ENCODE measurements at regions not wholly inside any gene's neighbourhood (a gene's known extent, or its start where the extent isn't known, plus 50 kb on each side); places are given as distances from the start of the nearest gene placed in this dataset.

- no peak overlapping the region for H3K27ac ChIP-seq (ENCODE audit: low read depth, low read length)
- no peak overlapping the region for H3K4me3 ChIP-seq (ENCODE audit: low read depth, low read length)
- H3K27me3 ChIP-seq (ENCODE audit: insufficient read depth, low read length), result no peaks in the 10 kb centered on the region
- no peaks in the 10 kb centered on the region for H3K36me3 ChIP-seq (ENCODE audit: insufficient read depth, low read length)
- H3K79me2 ChIP-seq (ENCODE audit: control insufficient read depth, insufficient read depth, low read length, unreplicated experiment), result no peaks in the 10 kb centered on the region
- peaks cover 2% of the 10 kb centered on the region for H3K4me1 ChIP-seq (ENCODE audit: control insufficient read depth, insufficient read depth, low read length, unreplicated experiment)
- no peak overlapping the region for H2AFZ ChIP-seq (ENCODE audit: low read length, unreplicated experiment)
Observed at GRCh38 chr1:99535470-99536164, 110.3 kb upstream of the PALMD start.

DNA sequence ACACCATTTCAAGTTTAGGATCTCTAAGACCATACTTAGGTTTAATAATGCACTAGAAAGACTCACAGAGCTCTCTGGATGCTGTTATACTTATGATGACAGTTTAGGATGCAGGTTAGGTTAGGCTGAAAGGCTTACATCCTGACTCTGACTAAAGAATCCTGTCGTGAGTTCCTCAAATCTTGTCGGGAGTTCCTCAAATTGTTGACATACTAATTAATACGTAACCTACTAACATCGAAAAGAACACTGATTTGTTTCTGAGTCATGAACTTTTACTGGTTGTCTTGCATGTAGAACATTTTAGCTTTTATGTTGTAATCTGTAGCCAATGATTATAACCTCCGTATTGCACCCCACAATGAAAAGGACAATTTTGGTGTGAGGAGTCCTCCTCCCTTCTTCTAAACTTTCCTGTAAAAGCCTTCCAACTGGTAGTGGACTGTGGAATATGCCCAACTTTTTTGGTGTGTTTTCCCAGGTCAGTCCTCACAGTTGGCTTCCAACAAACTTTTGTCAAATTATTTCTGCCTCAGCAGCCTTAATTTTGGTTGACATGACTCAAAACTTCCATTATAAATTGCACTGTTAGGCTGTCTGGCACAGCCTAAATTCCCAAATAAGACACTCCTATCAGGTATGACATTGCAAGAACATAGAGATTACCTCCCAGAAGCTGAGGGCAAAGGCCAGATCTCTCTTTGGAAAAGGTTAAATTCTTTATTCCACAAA, 107.9 kb upstream of the PALMD start:
- H3K27me3 ChIP-seq (ENCODE audit: insufficient read depth, low read length), result no peaks in the 10 kb centered on the region
- H2AFZ ChIP-seq (ENCODE audit: low read length, unreplicated experiment), result no peak overlapping the region
- H3K79me2 ChIP-seq (ENCODE audit: control insufficient read depth, insufficient read depth, low read length, unreplicated experiment), result no peaks in the 10 kb centered on the region
- H3K27ac ChIP-seq (ENCODE audit: low read depth, low read length), result no peak overlapping the region
- no peak overlapping the region for H3K4me3 ChIP-seq (ENCODE audit: low read depth, low read length)
- H3K36me3 ChIP-seq (ENCODE audit: insufficient read depth, low read length), result no peaks in the 10 kb centered on the region
- H3K4me1 ChIP-seq (ENCODE audit: control insufficient read depth, insufficient read depth, low read length, unreplicated experiment), result peaks cover 3% of the 10 kb centered on the region

GRCh38 chr1:99538618-99538956, 107.3 kb upstream of the PALMD start:
- H3K4me3 ChIP-seq (ENCODE audit: low read depth, low read length), result no peak overlapping the region
- no peaks in the 10 kb centered on the region for H3K36me3 ChIP-seq (ENCODE audit: insufficient read depth, low read length)
- peaks cover 3% of the 10 kb centered on the region for H3K4me1 ChIP-seq (ENCODE audit: control insufficient read depth, insufficient read depth, low read length, unreplicated experiment)
- no peak overlapping the region for H2AFZ ChIP-seq (ENCODE audit: low read length, unreplicated experiment)
- H3K27me3 ChIP-seq (ENCODE audit: insufficient read depth, low read length), result no peaks in the 10 kb centered on the region
- no peak overlapping the region for H3K27ac ChIP-seq (ENCODE audit: low read depth, low read length)
- no peaks in the 10 kb centered on the region for H3K79me2 ChIP-seq (ENCODE audit: control insufficient read depth, insufficient read depth, low read length, unreplicated experiment)

- no peak overlapping the region for H2AFZ ChIP-seq (ENCODE audit: low read length, unreplicated experiment)
- no peaks in the 10 kb centered on the region for H3K27me3 ChIP-seq (ENCODE audit: insufficient read depth, low read length)
Observed at GRCh38 chr1:99539131-99539530, 106.8 kb upstream of the PALMD start.

DNA sequence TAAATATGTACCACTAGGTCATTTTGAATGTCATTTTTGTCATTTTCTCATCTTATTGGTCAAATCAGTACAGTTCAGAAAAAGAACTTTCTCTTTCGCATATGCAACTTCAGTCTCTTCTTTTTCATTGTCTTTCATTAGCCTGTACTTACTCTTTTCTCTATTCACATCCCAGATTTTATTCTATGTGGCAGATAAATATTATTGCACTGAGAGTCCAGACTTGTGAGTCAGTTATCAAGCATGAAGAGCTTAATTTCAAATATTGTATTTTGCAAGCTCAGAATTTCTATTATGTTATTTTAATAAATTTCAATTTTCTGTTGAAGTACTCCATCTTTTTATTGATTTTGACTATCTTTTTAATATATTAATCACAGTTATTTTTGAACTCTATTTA, 105.2 kb upstream of the PALMD start:
- Histone ChIP-seq H3K27me3 (ENCODE audit: insufficient read depth, low read length) (no peaks in the 10 kb centered on the region), H3K4me3 (ENCODE audit: low read depth, low read length) (no peak overlapping the region), H3K79me2 (ENCODE audit: control insufficient read depth, insufficient read depth, low read length, unreplicated experiment) (no peaks in the 10 kb centered on the region), H2AFZ (ENCODE audit: low read length, unreplicated experiment) (no peak overlapping the region), H3K36me3 (ENCODE audit: insufficient read depth, low read length) (no peaks in the 10 kb centered on the region), H3K27ac (ENCODE audit: low read depth, low read length) (no peak overlapping the region), H3K4me1 (ENCODE audit: control insufficient read depth, insufficient read depth, low read length, unreplicated experiment) (peaks cover 11% of the 10 kb centered on the region)

More at GRCh38 chr1:99539131-99539530, 106.8 kb upstream of the PALMD start:
- no peak overlapping the region for H3K4me3 ChIP-seq (ENCODE audit: low read depth, low read length)
- peaks cover 4% of the 10 kb centered on the region for H3K4me1 ChIP-seq (ENCODE audit: control insufficient read depth, insufficient read depth, low read length, unreplicated experiment)
- no peaks in the 10 kb centered on the region for H3K79me2 ChIP-seq (ENCODE audit: control insufficient read depth, insufficient read depth, low read length, unreplicated experiment)
- no peak overlapping the region for H3K27ac ChIP-seq (ENCODE audit: low read depth, low read length)
- H3K36me3 ChIP-seq (ENCODE audit: insufficient read depth, low read length), result no peaks in the 10 kb centered on the region

DNA sequence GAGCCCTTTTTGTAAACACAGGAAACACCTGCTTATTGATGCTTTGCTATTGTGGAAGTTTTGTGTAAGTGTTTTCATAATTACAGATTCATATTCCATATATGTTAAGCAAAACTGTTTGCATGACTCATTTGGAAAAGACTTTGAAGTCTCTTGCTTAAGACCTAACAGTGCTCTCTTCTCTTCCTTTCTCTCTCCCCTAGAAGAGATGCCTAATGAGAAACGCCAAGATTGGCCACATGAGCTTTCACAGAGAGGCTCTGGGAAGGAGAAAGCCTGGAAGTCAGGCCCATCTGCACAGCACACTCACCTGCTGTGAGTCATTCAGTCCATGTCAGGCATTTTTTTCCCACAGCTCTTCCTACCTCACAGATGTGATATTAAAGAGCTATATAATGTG, 101.6 kb upstream of the PALMD start:
- H3K4me3 ChIP-seq (ENCODE audit: low read depth, low read length), result no peak overlapping the region
- H3K79me2 ChIP-seq (ENCODE audit: control insufficient read depth, insufficient read depth, low read length, unreplicated experiment), result no peaks in the 10 kb centered on the region

DNA sequence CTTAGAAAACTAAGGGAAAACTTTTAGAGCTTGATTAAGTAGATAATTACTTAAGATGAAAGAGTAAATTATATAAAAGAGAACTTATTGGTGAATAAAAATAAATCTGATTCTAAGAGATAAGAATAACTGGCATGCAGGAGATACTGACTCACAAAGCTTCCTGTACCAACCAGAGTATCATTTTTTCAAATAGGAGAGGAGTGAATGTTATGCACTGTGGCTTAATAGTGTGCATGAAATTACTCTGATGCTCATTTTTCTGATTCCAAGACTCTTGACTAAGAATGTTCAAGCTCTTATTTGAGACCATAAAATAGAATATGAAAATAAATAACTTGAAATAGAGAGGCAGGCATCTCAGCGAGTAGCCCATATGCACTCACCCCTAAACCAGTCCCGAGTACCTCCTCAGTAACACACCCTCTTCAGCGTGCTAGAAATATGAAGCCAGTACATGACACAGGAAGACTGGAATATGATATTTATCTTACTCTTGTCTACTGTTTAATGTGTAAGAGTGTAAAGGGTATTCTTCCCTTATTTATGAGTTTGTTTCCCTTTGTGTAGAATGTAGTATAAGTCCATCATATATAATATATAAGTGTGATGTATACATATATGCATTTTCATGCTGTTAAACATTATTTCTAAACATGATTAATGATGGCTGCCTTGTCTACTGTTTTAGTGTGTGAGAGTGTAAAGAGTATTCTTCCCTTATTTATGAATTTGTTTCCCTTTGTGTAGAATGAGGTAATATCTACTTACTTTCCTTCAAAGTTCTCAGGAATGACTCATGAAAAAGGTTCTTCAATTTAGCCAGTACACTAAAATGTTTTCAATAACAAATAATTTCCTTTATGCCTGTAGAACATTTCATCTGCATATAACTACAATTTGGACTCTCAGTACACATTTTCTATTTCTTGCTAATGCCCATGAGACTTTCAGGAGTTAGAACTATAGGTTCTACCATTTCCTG, 99.2 kb upstream of the PALMD start:
- no peak overlapping the region for H2AFZ ChIP-seq (ENCODE audit: low read length, unreplicated experiment)
- H3K4me3 ChIP-seq (ENCODE audit: low read depth, low read length), result no peak overlapping the region
- peak overlapping the region; percentile 5; the same call in 1 of the 2 replicates for H3K27ac ChIP-seq (ENCODE audit: low read depth, low read length)
- no peaks in the 10 kb centered on the region for H3K36me3 ChIP-seq (ENCODE audit: insufficient read depth, low read length)
- H3K79me2 ChIP-seq (ENCODE audit: control insufficient read depth, insufficient read depth, low read length, unreplicated experiment), result no peaks in the 10 kb centered on the region
- H3K4me1 ChIP-seq (ENCODE audit: control insufficient read depth, insufficient read depth, low read length, unreplicated experiment), result peaks cover 29% of the 10 kb centered on the region
- no peaks in the 10 kb centered on the region for H3K27me3 ChIP-seq (ENCODE audit: insufficient read depth, low read length)

More for the DNA sequence above, 101.6 kb upstream of the PALMD start:
- H2AFZ ChIP-seq (ENCODE audit: low read length, unreplicated experiment), result no peak overlapping the region
- H3K27ac ChIP-seq (ENCODE audit: low read depth, low read length), result no peak overlapping the region
- H3K27me3 ChIP-seq (ENCODE audit: insufficient read depth, low read length), result no peaks in the 10 kb centered on the region
- H3K36me3 ChIP-seq (ENCODE audit: insufficient read depth, low read length), result no peaks in the 10 kb centered on the region
- H3K4me1 ChIP-seq (ENCODE audit: control insufficient read depth, insufficient read depth, low read length, unreplicated experiment), result peaks cover 32% of the 10 kb centered on the region

GRCh38 chr1:99548943-99549605, 96.8 kb upstream of the PALMD start:
- no peaks in the 10 kb centered on the region for H3K36me3 ChIP-seq (ENCODE audit: insufficient read depth, low read length)
- no peak overlapping the region for H2AFZ ChIP-seq (ENCODE audit: low read length, unreplicated experiment)
- no peak overlapping the region for H3K4me3 ChIP-seq (ENCODE audit: low read depth, low read length)
- no peak overlapping the region for H3K27ac ChIP-seq (ENCODE audit: low read depth, low read length)
- peaks cover 29% of the 10 kb centered on the region for H3K4me1 ChIP-seq (ENCODE audit: control insufficient read depth, insufficient read depth, low read length, unreplicated experiment)
- no peaks in the 10 kb centered on the region for H3K79me2 ChIP-seq (ENCODE audit: control insufficient read depth, insufficient read depth, low read length, unreplicated experiment)
- no peaks in the 10 kb centered on the region for H3K27me3 ChIP-seq (ENCODE audit: insufficient read depth, low read length)

DNA sequence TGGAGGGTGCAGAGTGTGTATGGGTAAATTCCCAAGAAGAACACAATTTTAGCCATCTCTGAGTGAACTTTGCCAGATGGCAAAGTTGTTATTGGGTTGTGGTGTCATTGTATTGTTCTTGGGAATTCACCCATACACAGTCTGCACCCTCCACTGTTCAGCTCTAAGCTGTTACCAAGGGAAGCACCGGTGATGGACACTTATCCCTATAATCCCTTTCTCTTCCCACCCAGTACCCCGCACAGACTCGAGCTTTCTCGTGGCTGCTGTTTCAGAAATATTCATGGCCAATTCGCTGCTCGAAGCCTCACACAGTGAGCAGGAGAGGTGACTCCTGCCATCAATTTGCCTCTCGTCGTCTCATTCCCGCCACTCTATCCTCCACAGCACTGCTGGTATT, 95.7 kb upstream of the PALMD start:
- Histone ChIP-seq H3K36me3 (ENCODE audit: insufficient read depth, low read length) (no peaks in the 10 kb centered on the region), H3K4me1 (ENCODE audit: control insufficient read depth, insufficient read depth, low read length, unreplicated experiment) (peaks cover 21% of the 10 kb centered on the region), H3K4me3 (ENCODE audit: low read depth, low read length) (no peak overlapping the region), H3K27ac (ENCODE audit: low read depth, low read length) (no peak overlapping the region), H3K27me3 (ENCODE audit: insufficient read depth, low read length) (no peaks in the 10 kb centered on the region), H3K79me2 (ENCODE audit: control insufficient read depth, insufficient read depth, low read length, unreplicated experiment) (no peaks in the 10 kb centered on the region), H2AFZ (ENCODE audit: low read length, unreplicated experiment) (no peak overlapping the region)

Data from ACC112 (cell line).